LoVo (cell line): ENCODE measurements at regions not wholly inside any gene's neighbourhood (a gene's known extent, or its start where the extent isn't known, plus 50 kb on each side); places are given as distances from the start of the nearest gene placed in this dataset.
"Not testable (repeated sequence)": the region's sequence is repeated elsewhere in the genome, so short reads cannot be mapped to it uniquely, and the experiment has no call there.

Experiments used
- DNase-seq: peaks from one replicate; pipeline ENCODE4 v3.0.0-alpha.2; 2016; ENCODE audit warnings: low spot score

GRCh38 chr9:94033383-94033782, 50.9 kb upstream of the PTPDC1 start:
- DNase-seq: no peak

- DNase-seq: no peak
These were observed 52.3 kb upstream of the PTPDC1 start for GRCh38 chr9:94031946-94032345.

- no peak for DNase-seq
These were observed 52.9 kb upstream of the PTPDC1 start for GRCh38 chr9:94031380-94031779.

GRCh38 chr9:94030318-94031179, 53.7 kb upstream of the PTPDC1 start:
- DNase-seq: peak; percentile 88

GRCh38 chr9:94029932-94030317, 54.3 kb upstream of the PTPDC1 start:
- no peak for DNase-seq

- DNase-seq: no peak
These were observed 57.4 kb upstream of the PTPDC1 start for GRCh38 chr9:94026816-94027215.

GRCh38 chr9:94022476-94022875, 61.8 kb upstream of the PTPDC1 start:
- DNase-seq: not testable (repeated sequence)

- not testable (repeated sequence) for DNase-seq
These were observed 63.4 kb upstream of the PTPDC1 start for GRCh38 chr9:94020836-94021235.

GRCh38 chr9:94018628-94019027, 63.5 kb upstream of the BARX1 start:
- DNase-seq: no peak

GRCh38 chr9:94017939-94018531, 62.9 kb upstream of the BARX1 start:
- DNase-seq: no peak

- DNase-seq: no peak
These were observed 61.6 kb upstream of the BARX1 start for GRCh38 chr9:94016744-94017143.

GRCh38 chr9:94014920-94015319, 59.8 kb upstream of the BARX1 start:
- DNase-seq: no peak

GRCh38 chr9:94014066-94014654, 59.0 kb upstream of the BARX1 start:
- peak; percentile 50 for DNase-seq

GRCh38 chr9:94010980-94011533, 55.9 kb upstream of the BARX1 start:
- DNase-seq: no peak

GRCh38 chr9:94005272-94005901, 50.2 kb upstream of the BARX1 start:
- DNase-seq: peak; percentile 53
